HCT116 (cell line): ENCODE measurements at regions not wholly inside any gene's neighbourhood (a gene's known extent, or its start where the extent isn't known, plus 50 kb on each side); places are given as distances from the start of the nearest gene placed in this dataset.

ENCODE experiments used
- TCF7L2 ChIP-seq: IDR thresholded peaks from 2 replicates; pipeline ENCODE4 v1.7.0; 2011; ENCODE audit warnings: borderline replicate concordance, inconsistent platforms; ENCODE audit not compliant: insufficient read depth, insufficient read length; ENCODE audit errors: extremely low read depth
- TF ChIP-seq, protein P1 (sequence below), 3 experiments: fragments of 200-600 bp in 1 of 3; sonication (generic) in 1 of 3; IDR thresholded peaks in 2 of 3; conservative IDR thresholded peaks in 1 of 3; 2 replicates each; pipeline ENCODE4 v1.5.1; 2012 to 2017; ENCODE audit warnings: low read depth in 2 of 3, low read length in 2 of 3, antibody characterized with exemption in 1 of 3, borderline replicate concordance in 1 of 3, control low read depth in 1 of 3, mild to moderate bottlenecking in 1 of 3, mixed read lengths in 1 of 3, mixed run types in 1 of 3, moderate library complexity in 1 of 3; ENCODE audit not compliant: insufficient read depth in 1 of 3
- TF ChIP-seq, protein P2 (sequence below): IDR thresholded peaks from 2 replicates; pipeline ENCODE4 v1.6.1; 2012

DNA sequence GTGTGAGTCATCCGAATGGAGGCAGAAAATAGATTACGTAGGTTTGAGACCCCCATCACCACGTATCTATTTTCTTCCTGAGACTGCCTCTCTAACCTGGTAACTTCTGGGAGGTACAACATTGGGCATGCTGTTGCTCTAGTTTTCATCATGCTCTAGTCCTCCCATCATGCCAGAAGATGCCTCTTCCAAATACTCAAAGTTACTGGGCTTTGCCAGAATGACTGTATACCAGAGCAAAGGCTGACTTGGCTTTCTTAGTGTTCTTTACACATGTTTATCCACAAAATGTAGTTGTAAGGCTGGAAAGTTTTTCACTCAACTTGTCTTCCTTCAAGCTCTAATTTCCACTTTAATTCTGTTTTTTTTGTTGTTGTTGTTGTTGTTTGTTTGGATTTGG is 370.5 kb downstream of the MDFIC start:
- TF ChIP-seq, protein P1, sequence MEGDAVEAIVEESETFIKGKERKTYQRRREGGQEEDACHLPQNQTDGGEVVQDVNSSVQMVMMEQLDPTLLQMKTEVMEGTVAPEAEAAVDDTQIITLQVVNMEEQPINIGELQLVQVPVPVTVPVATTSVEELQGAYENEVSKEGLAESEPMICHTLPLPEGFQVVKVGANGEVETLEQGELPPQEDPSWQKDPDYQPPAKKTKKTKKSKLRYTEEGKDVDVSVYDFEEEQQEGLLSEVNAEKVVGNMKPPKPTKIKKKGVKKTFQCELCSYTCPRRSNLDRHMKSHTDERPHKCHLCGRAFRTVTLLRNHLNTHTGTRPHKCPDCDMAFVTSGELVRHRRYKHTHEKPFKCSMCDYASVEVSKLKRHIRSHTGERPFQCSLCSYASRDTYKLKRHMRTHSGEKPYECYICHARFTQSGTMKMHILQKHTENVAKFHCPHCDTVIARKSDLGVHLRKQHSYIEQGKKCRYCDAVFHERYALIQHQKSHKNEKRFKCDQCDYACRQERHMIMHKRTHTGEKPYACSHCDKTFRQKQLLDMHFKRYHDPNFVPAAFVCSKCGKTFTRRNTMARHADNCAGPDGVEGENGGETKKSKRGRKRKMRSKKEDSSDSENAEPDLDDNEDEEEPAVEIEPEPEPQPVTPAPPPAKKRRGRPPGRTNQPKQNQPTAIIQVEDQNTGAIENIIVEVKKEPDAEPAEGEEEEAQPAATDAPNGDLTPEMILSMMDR (IDR thresholded peaks at IDR 0.05 in 2 of 3, conservative IDR thresholded peaks at IDR 0.05 in 1 of 3; ENCODE audit: borderline replicate concordance in 1 of 3, insufficient read depth in 1 of 3, low read depth in 2 of 3, low read length in 2 of 3): no peak
- no peak for TF ChIP-seq TCF7L2
- TF ChIP-seq, protein P2, sequence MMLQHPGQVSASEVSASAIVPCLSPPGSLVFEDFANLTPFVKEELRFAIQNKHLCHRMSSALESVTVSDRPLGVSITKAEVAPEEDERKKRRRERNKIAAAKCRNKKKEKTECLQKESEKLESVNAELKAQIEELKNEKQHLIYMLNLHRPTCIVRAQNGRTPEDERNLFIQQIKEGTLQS: no peak
